HEK293 (cell line): ENCODE measurements at regions not wholly inside any gene's neighbourhood (a gene's known extent, or its start where the extent isn't known, plus 50 kb on each side); places are given as distances from the start of the nearest gene placed in this dataset.

Source experiments
- ATF2 ChIP-seq: fragments of 450-650 bp; formaldehyde crosslinking; IDR thresholded peaks from 2 replicates; pipeline ENCODE4 v1.5.1; 2016; ENCODE audit warnings: missing biosample characterization, missing genetic modification characterization, low read depth
- FEZF1 ChIP-seq: fragments of 450-650 bp; formaldehyde crosslinking; IDR thresholded peaks from 2 replicates; pipeline ENCODE4 v1.5.1; 2016; ENCODE audit warnings: missing biosample characterization, missing genetic modification characterization
- GLIS2 ChIP-seq: fragments of 450-650 bp; formaldehyde crosslinking; IDR thresholded peaks from 2 replicates; pipeline ENCODE4 v1.5.1; 2016; ENCODE audit warnings: missing biosample characterization, missing genetic modification characterization
- HOXC10 ChIP-seq: sonication (generic); formaldehyde crosslinking; IDR thresholded peaks from 2 replicates; pipeline ENCODE4 v1.8.1; 2023; ENCODE audit warnings: mild to moderate bottlenecking, missing genetic modification reagents
- KLF16 ChIP-seq: fragments of 450-650 bp; formaldehyde crosslinking; IDR thresholded peaks from 2 replicates; pipeline ENCODE4 v1.5.1; 2017; ENCODE audit warnings: missing biosample characterization, missing genetic modification characterization
- KLF17 ChIP-seq: fragments of 450-650 bp; formaldehyde crosslinking; IDR thresholded peaks from 2 replicates; pipeline ENCODE4 v1.5.1; 2016; ENCODE audit warnings: missing biosample characterization, missing genetic modification characterization
- MYNN ChIP-seq: fragments of 450-650 bp; formaldehyde crosslinking; IDR thresholded peaks from 2 replicates; pipeline ENCODE4 v1.5.1; 2016; ENCODE audit warnings: missing biosample characterization, missing genetic modification characterization, borderline replicate concordance
- OVOL3 ChIP-seq: fragments of 450-650 bp; formaldehyde crosslinking; IDR thresholded peaks from 2 replicates; pipeline ENCODE4 v1.5.1; 2016; ENCODE audit warnings: missing biosample characterization, missing genetic modification characterization
- PRDM4 ChIP-seq: fragments of 450-650 bp; formaldehyde crosslinking; IDR thresholded peaks from 2 replicates; pipeline ENCODE4 v1.5.1; 2017; ENCODE audit warnings: missing biosample characterization, missing genetic modification characterization
- SP7 ChIP-seq: fragments of 450-650 bp; formaldehyde crosslinking; IDR thresholded peaks from 2 replicates; pipeline ENCODE4 v1.5.1; 2016; ENCODE audit warnings: missing biosample characterization, missing genetic modification characterization
- TRIM28 ChIP-seq: IDR thresholded peaks from 2 replicates; pipeline ENCODE4 v1.6.1; 2011; ENCODE audit warnings: low read length, control low read depth, borderline replicate concordance
- ZBTB26 ChIP-seq: fragments of 450-650 bp; formaldehyde crosslinking; optimal IDR thresholded peaks from 2 replicates; pipeline ENCODE3; 2016; ENCODE audit warnings: missing biosample characterization, mild to moderate bottlenecking, missing genetic modification characterization
- ZFP41 ChIP-seq: fragments of 450-650 bp; formaldehyde crosslinking; IDR thresholded peaks from 2 replicates; pipeline ENCODE4 v1.5.1; 2016; ENCODE audit warnings: missing biosample characterization, missing genetic modification characterization, borderline replicate concordance
- ZNF114 ChIP-seq: fragments of 450-650 bp; formaldehyde crosslinking; IDR thresholded peaks from 2 replicates; pipeline ENCODE4 v1.5.0; 2017; ENCODE audit warnings: missing biosample characterization, missing genetic modification characterization
- ZNF140 ChIP-seq: fragments of 450-650 bp; formaldehyde crosslinking; IDR thresholded peaks from 2 replicates; pipeline ENCODE4 v1.5.1; 2016; ENCODE audit warnings: missing biosample characterization, missing genetic modification characterization
- ZNF155 ChIP-seq: fragments of 450-650 bp; formaldehyde crosslinking; IDR thresholded peaks from 2 replicates; pipeline ENCODE4 v1.5.1; 2016; ENCODE audit warnings: missing biosample characterization, missing genetic modification characterization
- ZNF16 ChIP-seq: fragments of 450-650 bp; formaldehyde crosslinking; IDR thresholded peaks from 2 replicates; pipeline ENCODE4 v1.5.1; 2016; ENCODE audit warnings: low read depth, missing biosample characterization, missing genetic modification characterization
- ZNF18 ChIP-seq: fragments of 450-650 bp; formaldehyde crosslinking; IDR thresholded peaks from 2 replicates; pipeline ENCODE4 v1.5.1; 2016; ENCODE audit warnings: missing biosample characterization, missing genetic modification characterization
- ZNF24 ChIP-seq: fragments of 450-650 bp; formaldehyde crosslinking; IDR thresholded peaks from 2 replicates; pipeline ENCODE4 v1.5.1; 2016; ENCODE audit warnings: missing biosample characterization, missing genetic modification characterization
- ZNF266 ChIP-seq: fragments of 450-650 bp; formaldehyde crosslinking; IDR thresholded peaks from 2 replicates; pipeline ENCODE4 v1.5.1; 2016; ENCODE audit warnings: missing biosample characterization, missing genetic modification characterization, low read depth
- ZNF311 ChIP-seq: fragments of 450-650 bp; formaldehyde crosslinking; IDR thresholded peaks from 2 replicates; pipeline ENCODE4 v1.5.1; 2017; ENCODE audit warnings: missing biosample characterization, missing genetic modification characterization, borderline replicate concordance
- ZNF548 ChIP-seq: fragments of 450-650 bp; formaldehyde crosslinking; IDR thresholded peaks from 2 replicates; pipeline ENCODE4 v1.5.1; 2016; ENCODE audit warnings: missing biosample characterization, missing genetic modification characterization
- ZNF585B ChIP-seq: fragments of 450-650 bp; formaldehyde crosslinking; IDR thresholded peaks from 2 replicates; pipeline ENCODE4 v1.5.1; 2016; ENCODE audit warnings: missing biosample characterization, missing genetic modification characterization
- ZNF629 ChIP-seq: fragments of 450-650 bp; formaldehyde crosslinking; IDR thresholded peaks from 2 replicates; pipeline ENCODE4 v1.5.1; 2017; ENCODE audit warnings: missing biosample characterization, missing genetic modification characterization
- ZNF645 ChIP-seq: fragments of 450-650 bp; formaldehyde crosslinking; IDR thresholded peaks from 2 replicates; pipeline ENCODE4; 2016; ENCODE audit warnings: missing biosample characterization, missing genetic modification characterization
- ZNF670 ChIP-seq: fragments of 450-650 bp; formaldehyde crosslinking; IDR thresholded peaks from 2 replicates; pipeline ENCODE4 v1.5.1; 2016; ENCODE audit warnings: missing biosample characterization, missing genetic modification characterization, low read depth
- ZNF776 ChIP-seq: fragments of 450-650 bp; formaldehyde crosslinking; IDR thresholded peaks from 2 replicates; pipeline ENCODE4 v1.5.0; 2017; ENCODE audit warnings: missing biosample characterization, missing genetic modification characterization, borderline replicate concordance
- ZNF777 ChIP-seq: fragments of 450-650 bp; formaldehyde crosslinking; IDR thresholded peaks from 2 replicates; pipeline ENCODE4 v1.5.1; 2017; ENCODE audit warnings: missing biosample characterization, missing genetic modification characterization, borderline replicate concordance
- ZNF830 ChIP-seq: fragments of 450-650 bp; IDR thresholded peaks from 2 replicates; pipeline ENCODE4 v1.5.0; 2018; ENCODE audit warnings: missing biosample characterization, missing genetic modification characterization, low read depth, mild to moderate bottlenecking, moderate library complexity
- ZNF843 ChIP-seq: fragments of 450-650 bp; formaldehyde crosslinking; IDR thresholded peaks from 2 replicates; pipeline ENCODE4 v1.5.1; 2016; ENCODE audit warnings: missing biosample characterization, missing genetic modification characterization
- ZSCAN16 ChIP-seq: fragments of 450-650 bp; formaldehyde crosslinking; IDR thresholded peaks from 2 replicates; pipeline ENCODE4 v1.5.1; 2016; ENCODE audit warnings: missing biosample characterization, missing genetic modification characterization
- ZXDB ChIP-seq: fragments of 450-650 bp; formaldehyde crosslinking; IDR thresholded peaks from 2 replicates; pipeline ENCODE4 v1.5.1; 2016; ENCODE audit warnings: missing biosample characterization, missing genetic modification characterization

GRCh38 chr1:67889953-67890567, 56.8 kb upstream of the GNG12 start (continued):
- TF ChIP-seq ZNF266 = no peak
- TF ChIP-seq ZNF777 (tag by site-specific recombination) = no peak
- no peak for TF ChIP-seq GLIS2
- peak; percentile 93 for TF ChIP-seq ZNF629
- no peak for TF ChIP-seq ZNF140
- peak; percentile 86 for TF ChIP-seq SP7
- no peak for TF ChIP-seq ZNF114 (tag by site-specific recombination)
- TF ChIP-seq ZNF776 (tag by site-specific recombination) = no peak
- no peak for TF ChIP-seq ZNF585B (tag by site-specific recombination)
- no peak for TF ChIP-seq ZBTB26 (tag by site-specific recombination)
- no peak for TF ChIP-seq OVOL3
- no peak for TF ChIP-seq ZNF843 (tag by site-specific recombination)
- no peak for TF ChIP-seq ZNF24 (tag by site-specific recombination)
- TF ChIP-seq ZXDB (tag by site-specific recombination) = no peak
- no peak for TF ChIP-seq MYNN (tag by site-specific recombination)
- no peak for TF ChIP-seq ZNF16 (tag by site-specific recombination)
- TF ChIP-seq ZNF311 = no peak
- peak; percentile 86 for TF ChIP-seq ATF2 (tag by site-specific recombination)
- no peak for TF ChIP-seq TRIM28
- no peak for TF ChIP-seq KLF16 (tag by site-specific recombination)
- no peak for TF ChIP-seq ZNF18
- no peak for TF ChIP-seq ZNF830
- TF ChIP-seq ZNF670 (tag by site-specific recombination) = no peak
- TF ChIP-seq ZNF155 = no peak
- TF ChIP-seq ZNF645 = no peak
- TF ChIP-seq KLF17 (tag by site-specific recombination) = no peak
- TF ChIP-seq ZSCAN16 (tag by site-specific recombination) = no peak
- TF ChIP-seq HOXC10 (CRISPR knock-in tag) = no peak
- TF ChIP-seq ZNF548 (tag by site-specific recombination) = no peak
- no peak for TF ChIP-seq PRDM4 (tag by site-specific recombination)
- no peak for TF ChIP-seq ZFP41
- peak; percentile 80 for TF ChIP-seq FEZF1
